ENCODE measurements at regions not wholly inside any gene's neighbourhood (a gene's known extent, or its start where the extent isn't known, plus 50 kb on each side); places are given as distances from the start of the nearest gene placed in this dataset.
"Not testable (repeated sequence)": the region's sequence is repeated elsewhere in the genome, so short reads cannot be mapped to it uniquely, and the experiment has no call there.

GRCh38 chr15:21724988-21725387 is 152.5 kb downstream of the POTEB start:
- TF ChIP-seq, protein P1, sequence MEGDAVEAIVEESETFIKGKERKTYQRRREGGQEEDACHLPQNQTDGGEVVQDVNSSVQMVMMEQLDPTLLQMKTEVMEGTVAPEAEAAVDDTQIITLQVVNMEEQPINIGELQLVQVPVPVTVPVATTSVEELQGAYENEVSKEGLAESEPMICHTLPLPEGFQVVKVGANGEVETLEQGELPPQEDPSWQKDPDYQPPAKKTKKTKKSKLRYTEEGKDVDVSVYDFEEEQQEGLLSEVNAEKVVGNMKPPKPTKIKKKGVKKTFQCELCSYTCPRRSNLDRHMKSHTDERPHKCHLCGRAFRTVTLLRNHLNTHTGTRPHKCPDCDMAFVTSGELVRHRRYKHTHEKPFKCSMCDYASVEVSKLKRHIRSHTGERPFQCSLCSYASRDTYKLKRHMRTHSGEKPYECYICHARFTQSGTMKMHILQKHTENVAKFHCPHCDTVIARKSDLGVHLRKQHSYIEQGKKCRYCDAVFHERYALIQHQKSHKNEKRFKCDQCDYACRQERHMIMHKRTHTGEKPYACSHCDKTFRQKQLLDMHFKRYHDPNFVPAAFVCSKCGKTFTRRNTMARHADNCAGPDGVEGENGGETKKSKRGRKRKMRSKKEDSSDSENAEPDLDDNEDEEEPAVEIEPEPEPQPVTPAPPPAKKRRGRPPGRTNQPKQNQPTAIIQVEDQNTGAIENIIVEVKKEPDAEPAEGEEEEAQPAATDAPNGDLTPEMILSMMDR (IDR thresholded peaks at IDR 0.05 in 2 of 3, conservative IDR thresholded peaks at IDR 0.05 in 1 of 3; ENCODE audit: insufficient read depth in 2 of 3, low read depth in 1 of 3, low read length in 3 of 3): not testable (repeated sequence)
- TF ChIP-seq IRF1 (CRISPR knock-in tag; IDR thresholded peaks at IDR 0.05; ENCODE audit: borderline replicate concordance); ZC3H11A (IDR thresholded peaks at IDR 0.05; ENCODE audit: low read depth, low read length): not testable (repeated sequence)
- TF ChIP-seq, protein P2, sequence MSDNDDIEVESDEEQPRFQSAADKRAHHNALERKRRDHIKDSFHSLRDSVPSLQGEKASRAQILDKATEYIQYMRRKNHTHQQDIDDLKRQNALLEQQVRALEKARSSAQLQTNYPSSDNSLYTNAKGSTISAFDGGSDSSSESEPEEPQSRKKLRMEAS (CRISPR knock-in tag; IDR thresholded peaks at IDR 0.05): not testable (repeated sequence)

Data from K562 (cell line).